ENCODE measurements at regions not wholly inside any gene's neighbourhood (a gene's known extent, or its start where the extent isn't known, plus 50 kb on each side); places are given as distances from the start of the nearest gene placed in this dataset.

DNA sequence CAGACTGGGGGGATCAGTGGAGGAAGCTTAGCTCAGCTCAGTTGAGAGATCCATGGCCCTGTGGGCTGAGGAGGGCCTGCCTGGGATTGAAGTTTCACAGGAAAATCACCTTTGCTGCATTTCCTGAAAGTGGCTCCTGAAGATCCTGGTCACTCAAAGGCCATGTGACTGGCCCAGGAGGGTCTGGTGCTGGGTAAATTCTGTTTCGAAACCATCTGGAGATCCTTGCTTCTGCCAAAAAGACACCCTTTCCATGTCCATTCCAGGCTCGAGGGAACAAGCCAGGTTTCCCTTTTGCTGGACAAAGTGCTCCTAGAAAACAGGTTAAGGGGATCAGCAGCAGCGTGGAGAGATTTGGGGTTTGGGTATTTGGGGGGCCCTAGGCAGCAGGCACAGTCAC lies 293.3 kb downstream of the ZNF536 start:
- DNase-seq (ENCODE audit: low spot score): no peak

DNA sequence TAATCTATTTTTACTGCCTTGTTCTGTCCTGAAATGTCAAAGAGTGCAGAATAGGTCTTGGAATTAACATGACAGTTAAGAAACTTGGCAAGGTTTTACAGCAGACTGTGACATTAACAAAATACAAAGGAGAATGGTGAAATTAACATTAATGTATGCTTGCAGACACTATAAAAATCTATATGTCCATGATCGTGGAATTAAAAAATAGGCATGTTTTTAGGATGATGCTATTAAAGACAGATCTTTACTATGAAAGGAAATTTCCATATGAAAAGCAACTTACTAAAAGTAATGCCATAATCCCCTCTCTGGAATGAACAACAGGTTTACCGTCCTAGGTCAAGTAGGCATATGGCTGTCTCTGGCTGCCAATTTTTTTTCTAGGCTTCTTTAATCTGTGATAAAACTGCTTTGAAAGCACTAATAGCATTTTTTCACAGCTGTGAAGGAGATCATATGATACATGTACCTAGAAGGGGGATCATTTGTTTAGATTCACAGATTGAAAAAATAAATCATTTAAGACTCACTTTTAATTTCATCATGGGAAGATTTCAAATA lies 291.5 kb downstream of the ZNF536 start:
- no peak for DNase-seq (ENCODE audit: low spot score)

DNA sequence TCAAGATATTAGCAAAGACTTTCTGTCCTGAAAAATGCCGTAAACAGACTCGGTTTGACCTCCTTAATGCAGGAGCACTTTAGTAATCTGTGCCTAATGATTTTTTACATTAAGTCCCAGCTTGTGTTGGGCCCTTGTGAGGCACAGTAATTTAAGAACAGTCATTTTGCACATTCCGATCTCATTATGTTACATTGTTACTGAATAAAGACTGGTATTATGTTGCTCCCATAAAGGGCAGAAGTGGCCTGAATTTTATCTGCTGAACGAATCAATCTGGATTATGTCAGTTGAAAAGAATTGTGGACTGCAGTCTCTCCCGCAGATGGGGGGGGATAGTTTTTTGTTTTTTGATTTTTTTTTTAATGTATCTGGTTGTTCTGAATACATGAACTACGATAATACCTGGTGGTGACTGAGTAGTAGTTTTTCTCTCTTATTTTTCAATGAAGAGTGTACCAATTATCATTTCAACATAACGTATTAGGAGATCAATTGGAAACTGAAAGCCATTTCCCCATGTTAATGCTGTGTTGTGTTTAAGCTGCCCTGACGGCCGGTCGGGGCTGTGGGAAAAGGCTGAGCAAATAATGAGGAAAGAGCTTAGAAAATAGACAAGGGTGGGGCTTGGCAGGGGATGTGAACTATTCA lies 290.2 kb downstream of the ZNF536 start:
- no peak for DNase-seq (ENCODE audit: low spot score)

DNA sequence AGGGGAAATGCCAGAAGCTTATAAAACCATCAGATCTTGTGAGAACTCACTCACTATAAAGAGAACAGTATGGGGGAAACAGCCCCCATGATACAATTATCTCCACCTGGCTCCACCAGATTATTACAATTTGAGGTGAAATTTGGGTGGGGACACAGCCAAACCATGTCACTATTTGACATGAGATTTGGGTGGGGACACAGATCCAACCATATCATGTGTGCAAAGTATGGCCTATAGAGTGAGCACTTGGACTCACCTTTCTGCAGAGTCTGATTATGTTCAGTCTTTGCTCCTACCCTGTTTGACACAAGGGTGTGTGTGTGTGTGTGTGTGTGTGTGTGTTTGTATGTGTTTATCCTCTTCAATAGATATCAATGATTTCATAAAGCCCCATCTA lies 287.5 kb downstream of the ZNF536 start:
- no peak for DNase-seq (ENCODE audit: low spot score)

DNA sequence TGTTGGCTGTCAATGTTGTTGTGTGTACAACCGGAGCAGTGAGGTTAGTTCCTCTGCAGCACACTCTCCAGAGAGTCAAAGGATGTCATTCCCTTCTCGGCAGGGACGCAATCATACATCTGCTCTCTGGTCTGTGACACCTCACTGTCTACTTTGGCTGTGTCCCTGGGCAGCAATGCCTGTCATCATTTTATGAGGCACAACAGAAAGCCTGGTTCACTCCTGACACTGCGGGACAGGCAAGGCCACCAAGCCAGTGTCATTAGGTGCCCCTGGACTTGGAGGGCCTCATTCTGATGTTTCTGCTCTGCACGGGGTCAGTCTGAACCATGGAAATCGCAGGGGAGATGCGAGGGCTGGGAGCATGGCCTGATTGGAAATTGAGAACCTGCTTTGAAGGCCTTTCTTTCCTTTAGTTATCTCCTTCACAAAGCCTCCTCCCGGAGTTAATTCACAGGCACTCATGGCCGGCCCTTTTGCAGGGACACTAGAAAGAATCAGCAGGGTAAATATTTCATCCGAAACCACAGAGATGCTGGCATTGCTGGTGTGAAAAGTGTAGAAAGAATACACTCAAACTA lies 284.4 kb downstream of the ZNF536 start:
- DNase-seq (ENCODE audit: low spot score): no peak

DNA sequence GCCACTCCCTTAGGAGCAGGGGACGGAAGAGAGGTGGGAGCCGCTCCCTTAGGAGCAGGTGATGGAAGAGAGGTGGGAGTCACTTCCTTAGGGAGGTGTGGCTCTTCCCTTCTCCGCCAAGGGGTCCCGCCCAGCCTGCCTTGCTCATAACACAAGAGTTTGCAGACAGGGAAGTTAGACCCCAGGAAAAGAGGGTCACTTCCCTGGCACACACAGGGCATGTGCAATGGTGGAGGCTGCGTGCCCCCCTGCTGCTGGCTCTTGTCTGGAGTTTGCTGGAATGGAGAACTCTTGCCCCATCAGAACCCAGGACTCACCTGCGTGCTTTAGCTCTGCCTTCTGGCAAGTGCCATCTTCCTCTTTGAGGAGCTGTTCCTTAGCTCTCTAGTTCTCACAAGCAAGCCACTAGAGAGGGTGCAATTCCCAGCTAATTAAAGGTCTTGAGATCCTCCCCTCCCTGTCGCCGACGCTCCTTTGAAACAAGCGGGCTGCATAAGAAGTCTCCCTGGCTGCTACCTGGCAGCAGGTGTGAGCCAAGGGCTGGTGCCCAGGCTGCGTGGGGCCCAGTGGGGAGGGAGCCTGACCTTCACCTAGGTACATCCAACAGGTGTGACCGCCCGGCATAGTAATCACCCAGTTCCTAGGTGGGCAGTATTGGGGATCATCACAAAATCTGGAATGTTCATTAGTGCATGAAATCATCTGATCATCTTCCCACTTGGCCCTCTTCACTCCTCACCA lies 281.6 kb downstream of the ZNF536 start:
- no peak for DNase-seq (ENCODE audit: low spot score)

DNA sequence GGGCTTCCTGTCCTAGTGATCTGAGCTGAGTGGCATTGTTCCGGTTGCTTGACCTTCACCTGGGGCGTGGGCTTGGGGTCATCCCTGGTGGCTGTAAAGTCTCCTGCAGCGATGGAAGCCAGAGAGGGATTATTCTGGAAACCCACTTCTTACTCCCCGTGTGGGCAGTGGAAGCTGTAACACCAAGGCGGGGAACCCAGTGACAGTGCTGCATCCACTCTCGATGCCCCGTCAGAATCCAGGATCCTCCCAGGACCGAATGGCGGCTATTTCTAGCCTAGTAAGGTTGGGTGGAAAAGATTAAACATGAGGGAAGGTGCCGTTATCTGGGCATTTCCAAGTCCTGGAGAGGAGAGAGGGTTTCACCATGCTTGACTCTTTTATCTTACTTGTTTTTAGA lies 280.6 kb downstream of the ZNF536 start:
- DNase-seq (ENCODE audit: low spot score): no peak

DNA sequence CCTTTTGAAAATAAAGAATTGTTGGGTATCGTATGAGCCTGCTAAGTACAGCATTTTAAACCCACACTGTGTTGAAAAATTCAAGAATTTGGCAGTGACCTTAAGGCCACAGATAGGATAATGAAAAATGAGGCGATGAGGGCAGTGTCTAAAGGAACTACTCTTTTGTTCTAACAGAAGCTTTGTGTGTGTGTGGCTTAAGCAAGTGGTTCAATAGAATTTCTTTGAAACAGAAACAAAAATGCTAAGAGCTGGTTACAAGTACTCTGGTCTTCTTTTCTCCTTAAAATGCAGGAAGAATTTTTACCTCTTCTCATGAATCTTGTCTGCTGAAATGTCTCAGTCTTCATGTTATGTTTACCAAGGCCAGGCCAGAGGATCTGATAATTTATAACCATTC lies 279.5 kb downstream of the ZNF536 start:
- DNase-seq (ENCODE audit: low spot score): no peak

DNA sequence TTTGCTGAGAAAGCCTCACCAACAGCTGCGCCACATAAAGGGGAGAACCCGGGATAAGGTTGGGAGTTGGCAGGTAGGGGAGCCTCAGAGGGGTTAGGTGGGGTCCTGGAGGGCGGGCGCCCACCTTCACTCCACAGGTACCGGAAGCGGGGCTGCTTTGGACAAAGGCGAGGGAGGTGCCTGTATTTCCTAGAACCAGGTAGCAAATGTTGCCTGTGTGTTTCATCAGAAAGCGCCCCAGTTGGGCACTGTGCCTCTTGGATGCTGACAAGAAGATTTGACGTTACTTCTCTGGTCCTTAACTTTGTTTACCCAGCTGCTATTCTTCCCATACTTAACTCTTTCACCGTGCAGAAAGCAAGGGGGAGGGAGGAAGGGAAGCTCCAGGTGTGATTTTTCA lies 278.9 kb downstream of the ZNF536 start:
- no peak for DNase-seq (ENCODE audit: low spot score)

DNA sequence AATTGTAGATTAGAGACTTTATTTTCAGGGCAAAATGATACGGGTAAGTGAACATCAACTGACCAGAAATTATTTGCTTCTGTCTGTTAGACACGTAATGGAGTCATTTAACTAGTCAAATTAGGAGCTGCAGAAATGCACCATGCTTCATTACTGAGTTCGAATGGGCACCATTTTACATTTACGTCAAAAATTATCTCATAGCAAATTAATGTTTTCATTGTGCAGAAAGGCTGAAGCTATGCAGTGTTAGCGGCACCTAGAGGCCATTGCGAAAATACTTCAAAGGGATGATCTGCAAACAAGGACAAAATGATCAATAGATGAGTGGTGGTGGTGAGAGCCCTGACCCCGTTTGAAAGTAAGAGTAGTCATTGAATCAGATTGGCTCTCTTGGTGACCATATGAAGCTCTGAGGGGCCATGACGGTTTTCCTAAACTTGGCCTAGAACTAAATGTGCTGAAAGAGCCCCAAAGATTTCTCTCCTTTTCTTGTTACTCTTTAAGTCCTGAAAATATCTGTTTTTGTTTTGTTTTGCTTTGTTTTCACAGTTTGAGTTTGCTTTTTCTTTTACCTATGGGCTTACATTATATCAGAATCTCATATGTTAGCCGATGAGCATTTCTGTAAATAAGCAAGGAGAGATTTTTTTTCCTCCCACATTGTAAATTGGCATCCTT lies 277.9 kb downstream of the ZNF536 start:
- DNase-seq (ENCODE audit: low spot score): peak; percentile 83

DNA sequence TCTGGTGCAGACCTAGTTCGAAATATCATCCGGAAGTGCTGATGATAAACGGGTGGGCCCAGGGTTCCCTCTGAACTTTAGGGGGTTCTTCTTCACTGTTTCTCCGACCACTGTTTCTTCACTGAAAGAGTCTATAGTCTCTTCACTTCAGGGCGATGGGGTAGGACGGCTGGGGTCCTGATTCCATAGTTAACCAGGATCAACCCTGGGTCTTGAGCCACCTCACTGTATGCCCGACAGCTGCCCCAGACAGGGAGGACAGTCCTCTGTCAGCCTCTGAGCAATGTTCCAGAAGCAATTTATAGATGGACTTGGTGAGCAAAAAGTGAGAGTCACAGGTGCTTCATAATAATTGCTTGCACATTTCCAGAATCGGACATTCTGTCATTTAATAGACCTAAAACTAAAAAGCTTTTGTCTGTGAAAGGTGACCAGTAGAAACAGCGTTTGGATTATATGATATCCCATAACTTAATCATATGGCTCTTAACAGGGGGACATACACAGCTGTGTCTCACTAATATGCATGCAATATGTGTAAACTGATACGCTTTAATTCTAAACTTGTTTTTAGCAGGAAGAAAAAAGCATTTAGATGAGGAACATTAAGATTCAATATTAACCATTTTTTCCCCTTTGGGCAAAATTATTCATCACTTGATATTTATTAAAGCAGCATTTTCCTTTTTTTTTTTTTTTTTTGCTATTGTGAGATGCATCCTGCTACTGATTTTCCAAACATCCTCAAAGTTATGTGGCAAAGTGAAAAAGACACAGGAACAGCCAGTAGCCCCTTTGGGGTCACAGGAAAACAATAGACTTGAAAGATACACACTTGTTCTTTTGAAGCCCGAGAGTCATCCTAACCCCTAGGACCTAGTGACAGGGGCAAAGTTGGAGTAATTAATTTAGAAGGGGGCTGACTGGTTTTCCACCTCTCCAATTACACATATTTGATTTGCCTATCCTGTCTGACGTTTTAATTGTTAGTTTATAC lies 277.0 kb downstream of the ZNF536 start:
- DNase-seq (ENCODE audit: low spot score): no peak

DNA sequence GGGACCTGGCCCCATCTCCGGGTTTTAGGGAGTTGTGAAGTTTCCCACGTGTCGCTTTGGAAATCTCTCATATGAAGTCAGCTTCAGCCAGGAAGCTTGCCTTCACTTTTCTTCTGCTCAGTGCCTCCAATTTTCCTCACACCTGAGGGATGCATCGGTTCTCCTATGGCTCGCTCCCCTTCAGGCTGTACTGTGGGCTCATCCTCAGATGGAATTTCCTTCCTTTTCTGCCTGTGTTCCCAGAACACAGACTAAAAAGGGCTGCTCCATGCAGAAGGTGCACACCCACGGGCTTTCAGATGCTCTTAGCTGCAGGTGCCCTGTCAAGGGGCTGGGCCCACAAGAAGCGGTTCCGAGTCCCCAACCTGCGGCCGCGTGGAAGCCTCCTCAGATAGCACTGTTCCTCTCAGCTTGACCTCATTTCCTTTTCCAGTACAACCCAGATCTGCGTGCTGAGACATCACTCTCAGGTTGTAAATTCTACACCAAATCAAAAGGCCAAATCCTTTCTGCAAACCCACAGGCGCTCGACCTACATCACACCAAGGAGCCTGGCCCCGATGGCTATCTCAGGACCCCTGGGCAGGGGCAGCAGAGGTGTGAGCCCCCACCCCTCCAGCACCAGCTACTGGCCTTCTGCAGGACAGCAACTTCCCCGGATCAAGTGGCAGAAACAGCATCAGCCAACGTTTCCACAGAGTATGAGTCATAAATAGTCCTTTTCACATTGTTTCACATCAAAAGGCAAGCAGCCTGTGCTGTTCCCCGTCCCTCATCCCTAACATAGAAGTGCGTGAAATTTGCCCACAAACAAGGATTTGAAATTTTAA lies 275.9 kb downstream of the ZNF536 start:
- DNase-seq (ENCODE audit: low spot score): peak; percentile 67

DNA sequence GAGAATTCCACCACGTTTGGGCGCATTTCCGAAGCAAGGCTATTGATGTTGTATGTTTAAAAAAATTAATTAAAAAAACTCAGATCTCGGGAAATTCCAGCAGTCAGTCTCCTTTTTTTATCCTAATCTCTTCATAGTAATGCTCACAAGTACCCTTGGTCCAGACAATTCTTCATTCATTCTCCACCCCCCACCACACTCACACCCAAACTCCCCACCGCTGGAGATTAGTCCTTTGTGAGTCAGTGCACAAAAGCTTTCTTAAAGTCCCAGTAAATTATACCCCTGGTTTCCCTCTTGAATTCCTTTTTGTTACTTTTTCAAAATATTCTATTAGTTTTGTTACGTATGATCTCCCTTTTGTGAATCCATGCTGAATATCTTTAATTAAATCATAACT lies 274.6 kb downstream of the ZNF536 start:
- DNase-seq (ENCODE audit: low spot score): no peak

DNA sequence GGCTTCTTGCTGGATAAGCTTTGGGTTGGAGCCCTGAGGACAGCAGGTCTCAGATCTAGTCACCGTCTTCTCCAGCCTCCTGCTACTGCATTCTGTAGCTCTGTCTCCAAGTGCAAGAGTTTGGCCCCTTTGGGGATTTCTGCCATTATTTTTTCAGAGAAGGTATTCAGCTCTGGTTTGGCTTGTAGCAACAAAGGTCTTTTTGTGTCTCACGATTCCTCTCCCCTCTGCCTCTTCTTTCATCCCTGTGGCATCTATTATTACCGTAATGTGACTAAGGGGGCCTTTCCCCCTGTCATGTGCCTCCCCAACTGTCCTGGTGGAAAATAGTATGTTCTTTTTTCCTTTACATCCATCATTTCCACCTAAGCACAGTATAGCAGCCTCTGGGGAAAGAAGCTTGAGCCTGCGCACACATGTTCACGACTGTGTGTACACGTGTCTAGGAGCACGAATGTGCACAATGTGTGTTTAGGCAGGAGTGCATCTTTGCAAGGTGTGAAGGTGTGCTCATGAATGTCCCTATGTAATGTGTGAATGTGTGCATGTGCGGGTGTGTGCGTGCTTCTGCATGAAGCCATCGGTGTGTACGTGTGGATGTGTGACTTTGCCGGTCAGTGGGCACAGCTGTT lies 273.9 kb downstream of the ZNF536 start:
- DNase-seq (ENCODE audit: low spot score): no peak

DNA sequence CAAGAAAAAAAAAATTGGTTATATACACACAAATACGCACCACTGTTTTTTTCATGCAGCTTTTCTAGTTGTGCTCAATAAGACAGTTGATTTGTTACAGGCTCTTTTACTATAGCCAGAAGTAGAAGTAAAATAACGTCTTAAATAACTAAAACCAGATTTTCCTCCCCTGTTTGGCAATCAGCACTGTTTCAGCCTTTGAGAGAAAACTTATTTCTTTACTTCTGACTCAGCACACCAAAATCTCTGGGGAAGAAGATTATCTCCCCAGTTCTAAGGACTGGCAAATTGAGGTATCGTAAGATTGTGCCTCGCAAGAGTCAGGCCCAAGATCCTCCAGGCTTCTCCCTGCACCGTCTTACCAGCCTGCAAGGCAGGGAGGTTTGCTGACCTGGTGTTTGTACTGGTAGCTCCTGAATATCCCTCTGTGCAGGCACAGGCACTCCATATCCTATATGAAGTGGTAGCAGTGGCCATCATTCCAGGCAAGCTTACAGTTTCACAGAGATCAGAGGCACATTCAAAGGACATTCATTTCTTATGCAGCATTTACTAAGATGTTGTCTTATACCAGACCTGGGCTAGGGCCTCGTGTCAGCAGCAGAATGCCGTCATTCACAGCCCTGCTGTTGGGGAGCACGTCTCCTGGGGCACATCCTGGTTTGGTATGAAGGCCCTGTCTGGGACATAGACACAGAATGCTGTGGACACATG lies 268.2 kb downstream of the ZNF536 start:
- DNase-seq (ENCODE audit: low spot score): no peak

DNA sequence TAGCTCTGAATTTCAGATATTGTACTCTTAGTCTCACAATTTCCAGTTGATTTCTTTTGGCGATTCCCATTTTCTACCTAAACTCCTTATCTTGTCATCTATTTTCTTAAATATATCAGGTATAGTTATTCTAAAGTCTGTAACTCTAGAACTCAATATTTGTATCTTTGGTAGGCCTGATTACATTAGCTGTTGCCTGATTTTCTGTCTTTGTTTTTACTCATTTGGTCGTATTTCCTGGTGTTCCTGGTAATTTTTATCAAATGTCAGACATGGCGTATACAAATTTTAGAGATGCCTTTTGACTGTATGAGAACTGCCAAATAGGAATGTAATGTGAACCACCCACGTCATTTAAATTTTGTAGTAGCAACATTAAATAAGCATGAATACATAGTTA lies 266.7 kb downstream of the ZNF536 start:
- DNase-seq (ENCODE audit: low spot score): no peak

DNA sequence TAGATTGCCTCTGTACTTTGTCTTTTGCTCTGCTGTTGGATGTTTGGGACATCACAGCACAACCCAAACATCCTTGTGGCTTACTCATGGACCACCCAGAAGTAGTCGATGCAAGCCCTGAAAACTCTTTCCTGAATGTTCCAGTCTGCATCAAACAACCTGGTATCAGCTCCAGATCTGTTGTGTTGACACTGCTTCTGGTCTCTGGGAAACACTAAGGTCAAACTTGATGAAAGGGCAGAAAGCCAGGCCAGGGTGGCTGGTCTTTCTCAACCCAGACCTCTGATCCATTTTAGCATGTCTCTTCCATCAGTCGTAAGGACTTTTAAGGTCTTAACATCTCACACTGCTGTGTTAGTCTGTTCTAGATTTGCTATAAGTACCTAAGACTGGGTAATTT lies 265.7 kb downstream of the ZNF536 start:
- no peak for DNase-seq (ENCODE audit: low spot score)

DNA sequence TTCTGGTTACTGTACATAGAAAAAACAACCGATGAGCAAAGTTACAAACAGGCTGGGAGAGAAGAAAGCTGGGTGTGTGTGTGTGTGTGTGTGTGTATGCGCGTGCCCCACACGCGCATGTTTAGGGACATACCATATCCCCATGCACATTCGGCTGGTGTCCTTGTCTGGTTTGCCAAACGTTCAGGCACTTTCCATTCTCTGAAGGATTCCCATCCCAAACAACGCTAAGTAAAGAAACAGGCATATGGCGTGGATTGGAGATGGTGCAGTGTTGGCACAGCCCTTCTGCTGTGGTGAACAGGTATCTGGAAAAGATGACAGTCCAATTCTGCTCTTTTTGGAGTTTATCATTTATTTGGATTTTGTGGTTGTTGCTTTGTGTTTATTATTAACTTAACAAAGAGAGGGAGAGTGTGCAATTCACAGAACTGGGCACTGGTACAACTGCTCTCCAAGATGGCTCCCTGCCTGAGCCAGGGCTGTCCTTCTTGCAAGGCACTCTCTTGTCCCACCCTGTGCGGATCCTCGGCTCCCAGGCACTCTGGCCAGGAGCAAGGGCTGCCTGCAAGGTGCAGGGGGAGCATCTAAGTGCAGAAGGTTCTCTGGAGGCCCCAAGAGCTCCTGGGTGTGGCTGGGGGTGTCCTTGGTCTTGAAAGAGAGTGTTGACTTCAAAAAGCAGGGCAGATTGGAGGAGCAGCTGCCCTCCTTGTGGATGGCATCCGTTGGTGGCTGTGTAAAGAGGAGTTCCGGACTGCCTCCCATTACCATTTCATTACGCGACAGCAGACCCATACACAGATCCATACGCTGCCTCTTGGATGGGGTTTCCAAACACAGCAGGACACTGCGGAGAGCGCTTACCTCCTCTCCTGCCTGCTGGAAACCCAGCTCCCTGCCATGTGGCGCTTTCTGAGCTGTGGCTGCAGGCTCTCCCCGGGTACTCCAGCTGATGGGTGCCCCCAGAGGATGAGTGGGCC lies 263.1 kb downstream of the ZNF536 start:
- no peak for DNase-seq (ENCODE audit: low spot score)
